GM12891 (cell line): ENCODE measurements at regions not wholly inside any gene's neighbourhood (a gene's known extent, or its start where the extent isn't known, plus 50 kb on each side); places are given as distances from the start of the nearest gene placed in this dataset.
"Not testable (repeated sequence)": the region's sequence is repeated elsewhere in the genome, so short reads cannot be mapped to it uniquely, and the experiment has no call there.

Experiments used
- DNase-seq: peaks from one replicate; pipeline ENCODE4 v3.0.0; 2011; ENCODE audit warnings: low spot score; ENCODE audit not compliant: insufficient read length
- FAIRE-seq: peaks from 2 replicates; lab custom pipeline; 2011; peaks lifted over from hg19 to GRCh38; lab: Jason Lieb, UNC
- PAX5 ChIP-seq: IDR thresholded peaks from 2 replicates; pipeline ENCODE4 v1.6.1; 2011; ENCODE audit warnings: low read length, moderate library complexity, mild to moderate bottlenecking; ENCODE audit not compliant: insufficient read depth, severe bottlenecking
- POLR2A ChIP-seq: IDR thresholded peaks from 2 replicates; pipeline ENCODE4 v1.6.1; 2011; ENCODE audit warnings: low read depth, low read length, control low read depth
- POLR2AphosphoS5 ChIP-seq: IDR thresholded peaks from 2 replicates; pipeline ENCODE4 v1.6.1; 2011; ENCODE audit warnings: low read depth, low read length, control low read depth
- POU2F2 ChIP-seq: IDR thresholded peaks from 2 replicates; pipeline ENCODE4 v1.6.1; 2011; ENCODE audit warnings: low read depth, mild to moderate bottlenecking, control low read depth, low read length, moderate library complexity
- SPI1 ChIP-seq: IDR thresholded peaks from 2 replicates; pipeline ENCODE4 v1.6.1; 2011; ENCODE audit warnings: low read depth, low read length, control low read depth
- TAF1 ChIP-seq: IDR thresholded peaks from 2 replicates; pipeline ENCODE4 v1.6.1; 2011; ENCODE audit warnings: low read depth, low read length, control low read depth

- FAIRE-seq: no peak
- TF ChIP-seq PAX5 (no peak), POLR2A (no peak), POLR2AphosphoS5 (no peak), SPI1 (no peak), TAF1 (no peak), POU2F2 (no peak)
- DNase-seq: no peak
Measured at GRCh38 chr15:60161704-60162103, 157.6 kb downstream of the FOXB1 start.

DNA sequence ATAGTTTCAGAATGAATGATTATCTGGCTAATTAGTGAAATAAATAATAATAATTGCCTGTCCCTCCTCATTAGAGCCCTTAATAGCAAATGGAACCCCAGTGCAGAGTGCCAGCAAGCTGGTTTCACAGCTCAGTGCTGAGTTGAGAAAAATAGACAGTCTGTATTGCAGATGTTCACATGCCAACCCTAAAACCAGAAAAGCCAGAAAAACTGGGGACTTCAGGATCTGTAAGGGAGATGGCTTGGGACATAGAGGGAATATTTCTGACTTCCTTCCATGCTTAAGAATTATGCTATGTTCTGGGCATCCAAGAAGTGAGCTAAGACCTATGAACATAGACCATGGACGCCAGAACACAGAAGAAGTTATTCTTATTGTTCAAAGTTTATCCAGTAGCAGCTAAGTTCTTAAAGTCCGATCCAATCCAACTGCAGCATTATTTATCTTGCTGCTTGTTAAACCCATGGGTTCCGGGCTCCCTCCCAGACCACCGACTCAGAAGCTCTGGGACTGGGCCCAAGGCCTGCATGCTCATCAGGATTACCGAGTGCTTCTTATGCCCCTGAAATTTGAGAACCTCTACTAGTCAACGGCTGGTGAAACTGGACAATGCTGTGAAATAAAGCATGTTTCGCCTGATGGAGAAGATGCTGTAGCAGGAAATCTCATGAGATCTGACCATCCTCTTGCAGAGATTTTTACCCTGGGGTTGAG, 158.3 kb downstream of the FOXB1 start:
- no peak for TF ChIP-seq PAX5
- TF ChIP-seq POLR2AphosphoS5: no peak
- no peak for TF ChIP-seq SPI1
- no peak for TF ChIP-seq TAF1
- no peak for TF ChIP-seq POLR2A
- TF ChIP-seq POU2F2: no peak
- no peak for FAIRE-seq
- DNase-seq: no peak

GRCh38 chr15:60162968-60163355, 158.9 kb downstream of the FOXB1 start:
- no peak for TF ChIP-seq POU2F2
- TF ChIP-seq PAX5: no peak
- TF ChIP-seq TAF1: no peak
- TF ChIP-seq POLR2AphosphoS5: no peak
- no peak for TF ChIP-seq SPI1
- TF ChIP-seq POLR2A: no peak
- no peak for DNase-seq
- FAIRE-seq: no peak

- FAIRE-seq: no peak
- no peak for TF ChIP-seq TAF1
- TF ChIP-seq POU2F2: no peak
- no peak for TF ChIP-seq PAX5
- no peak for TF ChIP-seq POLR2AphosphoS5
- no peak for TF ChIP-seq POLR2A
- no peak for TF ChIP-seq SPI1
Measured at GRCh38 chr15:60165111-60165510, 161.0 kb downstream of the FOXB1 start.

DNA sequence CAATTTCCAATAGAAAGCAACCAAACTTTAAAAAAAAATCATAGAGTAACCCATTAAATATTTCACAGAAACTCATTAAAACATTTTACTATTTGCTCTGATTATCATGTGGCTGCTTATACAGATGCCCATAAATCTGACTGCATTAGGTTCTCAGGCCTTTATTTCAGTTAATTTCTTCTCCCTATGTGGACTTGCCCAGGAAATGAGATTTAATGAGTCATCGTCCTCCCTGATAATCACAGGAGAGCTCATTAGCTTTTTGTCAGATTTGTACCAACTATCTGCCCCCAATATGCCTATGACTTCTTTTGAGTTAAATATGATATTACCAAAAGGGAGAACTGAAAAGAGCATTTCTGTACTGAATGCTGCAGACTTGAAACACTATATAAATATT, 168.0 kb downstream of the FOXB1 start:
- no peak for DNase-seq
- TF ChIP-seq POLR2A: no peak
- TF ChIP-seq PAX5: no peak
- TF ChIP-seq TAF1: no peak
- no peak for TF ChIP-seq POLR2AphosphoS5
- no peak for TF ChIP-seq POU2F2
- TF ChIP-seq SPI1: no peak
- no peak for FAIRE-seq

More at GRCh38 chr15:60165111-60165510, 161.0 kb downstream of the FOXB1 start:
- DNase-seq: no peak

DNA sequence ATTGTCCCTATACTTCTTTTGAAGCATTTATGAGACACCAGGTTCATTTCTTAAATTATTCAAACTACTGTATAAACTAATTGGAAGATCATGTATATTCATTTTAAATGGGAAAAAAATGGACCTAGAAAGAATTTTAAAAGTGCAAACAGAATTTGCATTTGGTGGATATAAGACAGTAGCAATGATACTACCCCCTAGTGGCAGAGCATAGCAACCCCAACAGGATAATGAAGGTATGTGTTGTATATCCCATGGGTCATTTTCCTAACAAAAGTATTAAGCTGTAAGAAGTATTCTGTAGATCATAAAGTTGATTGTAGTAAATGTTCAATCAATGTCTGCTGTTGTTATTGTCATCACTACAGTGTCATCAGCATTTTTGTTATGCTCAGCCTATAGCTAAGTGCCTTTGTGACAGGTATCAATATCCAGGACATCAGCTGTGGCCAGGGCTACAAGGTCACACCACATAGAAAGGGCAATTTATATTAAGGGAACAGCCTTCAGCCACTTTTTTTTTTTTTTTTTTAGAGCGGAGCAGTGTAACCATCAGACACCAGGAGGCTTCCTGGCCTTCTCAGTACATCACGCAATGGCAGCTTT, 175.8 kb downstream of the FOXB1 start:
- no peak for DNase-seq
- peak; percentile 82 for FAIRE-seq
- no peak for TF ChIP-seq PAX5
- no peak for TF ChIP-seq SPI1
- no peak for TF ChIP-seq POU2F2
- TF ChIP-seq POLR2AphosphoS5: no peak
- no peak for TF ChIP-seq TAF1
- no peak for TF ChIP-seq POLR2A

DNA sequence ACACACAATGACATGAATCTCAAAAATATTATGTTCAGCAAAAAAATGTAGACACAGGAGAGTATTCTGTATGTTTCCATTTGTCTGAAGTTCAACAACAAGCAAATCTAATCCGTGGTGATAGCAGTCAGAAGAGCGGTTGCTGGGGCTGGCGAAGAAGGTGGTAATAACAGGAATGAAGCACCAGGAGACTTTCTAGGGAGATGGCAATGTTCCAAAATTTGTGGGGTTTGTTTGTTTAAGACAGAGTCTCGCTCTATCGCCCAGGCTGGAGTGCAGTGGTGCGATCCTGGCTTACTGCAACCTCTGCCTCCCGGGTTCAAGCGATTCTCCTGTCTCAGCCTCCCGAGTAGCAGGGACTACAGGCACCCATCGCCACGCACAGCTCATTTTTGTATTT, 177.8 kb downstream of the FOXB1 start:
- DNase-seq, FAIRE-seq: not testable (repeated sequence)

DNA sequence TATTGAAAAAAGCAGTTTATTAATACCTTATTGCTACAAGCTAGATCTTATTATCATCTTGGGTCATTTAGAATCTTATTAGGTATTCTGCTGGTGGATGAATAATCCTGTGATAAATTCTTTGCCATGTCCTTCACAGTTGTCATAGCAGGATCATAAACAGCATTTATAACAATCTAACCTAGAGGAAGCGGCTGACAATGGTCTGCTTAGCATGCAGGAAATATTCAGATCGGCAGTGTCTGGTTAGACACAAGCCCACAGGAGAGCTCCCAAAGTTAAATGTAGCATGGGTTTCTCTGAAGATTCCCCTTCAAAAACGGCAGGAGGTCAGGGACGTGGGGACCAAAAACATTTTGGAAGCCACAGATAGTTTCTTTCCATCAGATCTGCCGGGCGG, 179.3 kb downstream of the FOXB1 start:
- FAIRE-seq (no peak), DNase-seq (no peak)
- TF ChIP-seq POU2F2 (no peak), TAF1 (no peak), PAX5 (no peak), POLR2AphosphoS5 (no peak), POLR2A (no peak), SPI1 (no peak)

DNA sequence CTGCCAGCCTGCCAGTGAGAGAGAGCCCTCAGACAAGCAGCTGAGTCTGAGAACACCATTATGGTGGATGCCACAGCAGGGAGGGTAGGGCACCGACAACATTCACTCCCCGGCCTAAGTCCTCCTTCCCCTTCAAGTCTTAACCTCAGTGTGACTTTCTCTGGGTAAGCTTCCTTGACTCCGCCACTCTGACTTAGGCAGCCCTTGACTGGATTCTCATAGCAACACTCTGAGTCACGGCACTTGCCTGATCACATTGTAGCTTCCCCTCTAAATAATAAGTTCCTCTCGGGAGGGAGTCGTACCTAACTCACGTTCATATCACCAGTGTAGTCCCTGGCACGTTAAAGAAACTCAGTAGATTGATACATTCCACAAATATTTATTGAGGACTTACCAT, 180.5 kb downstream of the FOXB1 start:
- TF ChIP-seq PAX5: no peak
- TF ChIP-seq TAF1: no peak
- TF ChIP-seq SPI1: no peak
- no peak for TF ChIP-seq POU2F2
- no peak for TF ChIP-seq POLR2A
- TF ChIP-seq POLR2AphosphoS5: no peak
- FAIRE-seq: no peak

GRCh38 chr15:60191016-60191415, 186.9 kb downstream of the FOXB1 start:
- TF ChIP-seq POLR2A: no peak
- no peak for TF ChIP-seq POU2F2
- no peak for TF ChIP-seq SPI1
- TF ChIP-seq PAX5: no peak
- TF ChIP-seq POLR2AphosphoS5: no peak
- TF ChIP-seq TAF1: no peak
- no peak for DNase-seq
- FAIRE-seq: no peak

More for the DNA sequence above, 180.5 kb downstream of the FOXB1 start:
- no peak for DNase-seq

DNA sequence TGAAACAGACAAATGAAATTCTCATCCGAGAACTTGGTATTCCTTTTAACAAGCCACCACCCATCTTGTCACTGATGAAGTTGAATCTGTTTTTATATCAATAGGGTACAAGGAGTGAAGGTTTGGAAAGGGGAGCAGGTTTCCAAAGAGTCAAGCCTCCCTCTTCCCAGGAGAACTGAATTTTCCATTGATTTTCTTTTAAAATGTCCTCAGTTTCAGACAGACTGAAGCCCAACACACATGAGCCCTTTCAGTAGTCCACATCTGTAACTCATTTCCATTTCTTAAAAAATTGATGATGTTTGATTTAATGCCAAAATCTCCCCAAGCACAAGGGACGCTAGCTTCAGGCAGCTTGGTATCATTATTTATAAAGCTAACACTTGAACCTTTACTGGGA, 187.7 kb downstream of the FOXB1 start:
- no peak for TF ChIP-seq TAF1
- no peak for TF ChIP-seq POLR2AphosphoS5
- TF ChIP-seq POU2F2: no peak
- no peak for TF ChIP-seq SPI1
- TF ChIP-seq POLR2A: no peak
- TF ChIP-seq PAX5: no peak
- FAIRE-seq (no peak), DNase-seq (no peak)
